ENCODE measurements at regions not wholly inside any gene's neighbourhood (a gene's known extent, or its start where the extent isn't known, plus 50 kb on each side); places are given as distances from the start of the nearest gene placed in this dataset.

GRCh38 chr15:35305946-35306345 is 220.9 kb upstream of the NANOGP8 start:
- TF ChIP-seq POLR2AphosphoS5 (IDR thresholded peaks at IDR 0.05; ENCODE audit: borderline replicate concordance, low read depth, low read length) (no peak), EZH2 (IDR thresholded peaks at IDR 0.05) (no peak)

Measured in SK-N-MC (cell line).